ENCODE measurements at regions not wholly inside any gene's neighbourhood (a gene's known extent, or its start where the extent isn't known, plus 50 kb on each side); places are given as distances from the start of the nearest gene placed in this dataset.
"Not testable (repeated sequence)": the region's sequence is repeated elsewhere in the genome, so short reads cannot be mapped to it uniquely, and the experiment has no call there.

DNA sequence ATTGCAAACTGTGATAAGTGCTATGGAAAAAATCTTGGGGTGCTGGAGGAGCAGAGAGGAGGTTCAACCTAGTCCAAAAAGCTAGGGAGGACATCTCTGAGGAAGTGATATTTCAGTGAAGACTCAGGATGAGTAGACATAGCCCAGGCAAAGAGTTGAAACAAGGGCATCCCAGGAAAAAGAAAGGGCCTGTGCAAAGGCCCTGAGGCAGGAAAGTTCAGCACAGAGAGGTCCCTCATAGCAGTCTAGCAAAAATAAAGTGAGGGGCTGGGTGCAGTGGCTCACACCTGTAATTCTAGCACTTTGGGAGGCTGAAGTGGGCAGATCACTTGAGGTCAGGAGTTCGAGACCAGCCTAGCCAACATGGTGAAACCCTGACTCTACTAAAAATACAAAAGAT lies 53.0 kb upstream of the RASD2 start:
- H3K27me3 ChIP-seq (replicated peaks in 2 of 5; ENCODE audit: control insufficient read depth in 4 of 5, insufficient read depth in 5 of 5, low read length in 4 of 5); POLR2A ChIA-PET; H3K27ac ChIP-seq (ENCODE audit: insufficient read depth in 1 of 2, low read depth in 1 of 2, low read length in 2 of 2, poor library complexity in 1 of 2, severe bottlenecking in 2 of 2); DNase-seq; H3K4me3 ChIP-seq (ENCODE audit: control insufficient read depth in 1 of 7, extremely low read depth in 1 of 7, insufficient read depth in 4 of 7, low read depth in 2 of 7, low read length in 6 of 7); H3K4me1 ChIP-seq (ENCODE audit: control extremely low read depth in 1 of 4, control insufficient read depth in 4 of 4, insufficient read depth in 4 of 4, low read length in 3 of 4); H3K36me3 ChIP-seq (ENCODE audit: control insufficient read depth in 4 of 4, insufficient read depth in 4 of 4, low read length in 3 of 4); H3K9me3 ChIP-seq (ENCODE audit: control extremely low read depth in 1 of 5, control insufficient read depth in 4 of 5, insufficient read depth in 2 of 5, low read depth in 1 of 5, low read length in 4 of 5): not testable (repeated sequence)
- CTCF ChIA-PET: interaction anchor here (0.8 kb wide), 1 partner anchor 10 kb away, joined by 3 read pairs; no protein-coding TSS in a partner anchor
- 89% methylated on average over 1 of the region's 1 CpG for WGBS (ENCODE audit: insufficient coverage)

DNA sequence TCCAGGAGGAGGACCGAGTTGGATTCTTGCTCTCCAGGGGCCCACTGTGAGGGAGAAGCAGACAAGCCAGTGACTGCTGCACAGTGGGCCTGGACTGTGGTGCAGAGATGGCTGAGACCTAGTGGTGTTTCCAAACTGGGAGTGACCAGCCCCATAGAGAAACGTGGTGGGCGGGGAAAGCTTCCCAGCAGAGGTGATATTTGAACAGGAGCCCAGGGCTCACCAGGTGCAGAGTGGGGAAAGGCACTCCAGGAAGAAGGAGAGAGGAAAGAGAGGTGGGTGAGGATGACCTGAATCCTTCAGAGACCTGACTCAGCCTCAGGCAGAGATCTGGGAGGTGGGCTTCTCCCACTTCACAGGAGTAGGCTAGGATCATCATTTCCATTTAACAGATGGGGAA lies 52.1 kb upstream of the RASD2 start:
- Histone ChIP-seq H3K4me3 (ENCODE audit: control insufficient read depth in 1 of 7, extremely low read depth in 1 of 7, insufficient read depth in 4 of 7, low read depth in 2 of 7, low read length in 6 of 7) (no peak overlapping the region), H3K27me3 (replicated peaks in 2 of 5; ENCODE audit: control insufficient read depth in 4 of 5, insufficient read depth in 5 of 5, low read length in 4 of 5) (peaks cover 0 to 2% (median 0%) of the 10 kb centered on the region in 5 experiments), H3K27ac (ENCODE audit: insufficient read depth in 1 of 2, low read depth in 1 of 2, low read length in 2 of 2, poor library complexity in 1 of 2, severe bottlenecking in 2 of 2) (no peak overlapping the region), H3K36me3 (ENCODE audit: control insufficient read depth in 4 of 4, insufficient read depth in 4 of 4, low read length in 3 of 4) (no peaks in the 10 kb centered on the region), H3K4me1 (ENCODE audit: control extremely low read depth in 1 of 4, control insufficient read depth in 4 of 4, insufficient read depth in 4 of 4, low read length in 3 of 4) (no peaks in the 10 kb centered on the region), H3K9me3 (ENCODE audit: control extremely low read depth in 1 of 5, control insufficient read depth in 4 of 5, insufficient read depth in 2 of 5, low read depth in 1 of 5, low read length in 4 of 5) (no peaks in the 10 kb centered on the region)
- DNase-seq: no peak
- POLR2A ChIA-PET: interaction anchor here (0.6 kb wide), 1 partner anchor 58 kb away, joined by 3 read pairs; no protein-coding TSS in a partner anchor
- CTCF ChIA-PET: interaction anchor here (0.8 to 0.9 kb wide), 2 partner anchors 10 to 53 kb away, joined by 3 read pairs; no protein-coding TSS in a partner anchor
- 93% methylated on average over 3 of the region's 3 CpGs for WGBS (ENCODE audit: insufficient coverage)

DNA sequence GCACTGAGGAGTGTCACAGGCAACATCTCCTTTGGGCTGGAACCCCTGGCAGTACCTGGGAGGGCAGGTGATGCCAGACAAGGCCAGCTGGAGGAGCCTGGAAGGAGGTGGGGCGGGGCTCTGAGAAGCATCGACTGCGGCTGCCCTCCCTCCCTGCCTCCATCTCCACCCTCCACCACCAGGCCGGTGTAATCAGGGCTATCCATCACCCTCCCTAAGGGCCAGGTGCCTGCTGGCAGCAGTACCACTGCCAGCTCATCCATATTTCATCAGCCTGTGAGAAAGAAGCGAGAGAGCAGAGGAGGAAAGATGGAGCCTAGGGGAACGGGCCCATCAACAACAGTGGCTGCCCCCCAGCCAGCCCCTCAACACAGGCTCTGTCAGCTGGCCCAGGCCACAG lies 51.4 kb upstream of the RASD2 start:
- Histone ChIP-seq H3K36me3 (ENCODE audit: control insufficient read depth in 4 of 4, insufficient read depth in 4 of 4, low read length in 3 of 4) (no peaks in the 10 kb centered on the region), H3K4me3 (ENCODE audit: control insufficient read depth in 1 of 7, extremely low read depth in 1 of 7, insufficient read depth in 4 of 7, low read depth in 2 of 7, low read length in 6 of 7) (no peak overlapping the region), H3K27ac (ENCODE audit: insufficient read depth in 1 of 2, low read depth in 1 of 2, low read length in 2 of 2, poor library complexity in 1 of 2, severe bottlenecking in 2 of 2) (no peak overlapping the region), H3K27me3 (replicated peaks in 2 of 5; ENCODE audit: control insufficient read depth in 4 of 5, insufficient read depth in 5 of 5, low read length in 4 of 5) (peaks cover 0 to 2% (median 0%) of the 10 kb centered on the region in 5 experiments), H3K9me3 (ENCODE audit: control extremely low read depth in 1 of 5, control insufficient read depth in 4 of 5, insufficient read depth in 2 of 5, low read depth in 1 of 5, low read length in 4 of 5) (no peaks in the 10 kb centered on the region), H3K4me1 (ENCODE audit: control extremely low read depth in 1 of 4, control insufficient read depth in 4 of 4, insufficient read depth in 4 of 4, low read length in 3 of 4) (no peaks in the 10 kb centered on the region)
- DNase-seq: no peak
- CTCF ChIA-PET: interaction anchor here (0.9 kb wide), 1 partner anchor 52 kb away, joined by 3 read pairs; no protein-coding TSS in a partner anchor
- 83% methylated on average over 1 of the region's 6 CpGs for WGBS (ENCODE audit: insufficient coverage)
- POLR2A ChIA-PET: interaction anchor here (0.6 kb wide), 1 partner anchor 58 kb away, joined by 3 read pairs; no protein-coding TSS in a partner anchor
